Right atrium auricular region (tissue), 2 donors: ENCODE measurements at regions not wholly inside any gene's neighbourhood (a gene's known extent, or its start where the extent isn't known, plus 50 kb on each side); places are given as distances from the start of the nearest gene placed in this dataset.
A peak's percentile ranks its signal among the peaks of the same experiment; 100 is the strongest.
"Not testable (repeated sequence)": the region's sequence is repeated elsewhere in the genome, so short reads cannot be mapped to it uniquely, and the experiment has no call there.

ENCODE experiments used
- DNase-seq: peaks from one replicate; pipeline ENCODE4 v3.0.0-alpha.2; 2019; ENCODE audit warnings: low spot score
- H3K27ac ChIP-seq, 2 donors: fragments of 200-600 bp; sonication (generic); 1 replicate in 1 of 2; 2 replicates in 1 of 2; pipeline ENCODE4 v1.5.1; 2016 to 2019
- H3K27me3 ChIP-seq, 2 donors: fragments of 200-600 bp; sonication (generic); one replicate each; pipeline versions ENCODE4 v1.5.1 to v1.6.0; 2017 to 2019
- H3K36me3 ChIP-seq: fragments of 200-600 bp; sonication (generic); one replicate; pipeline ENCODE4 v1.5.1; 2016
- H3K4me1 ChIP-seq, 2 donors: fragments of 200-600 bp; sonication (generic); one replicate each; pipeline versions ENCODE4 v1.5.1 to v1.6.0; 2017 to 2019
- H3K4me3 ChIP-seq, 2 donors: fragments of 200-600 bp; sonication (generic); 1 replicate in 1 of 2; 2 replicates in 1 of 2; pipeline ENCODE4 v1.5.1; 2017 to 2019; ENCODE audit warnings: mild to moderate bottlenecking in 1 of 2, moderate library complexity in 1 of 2
- H3K9me3 ChIP-seq, 2 donors: fragments of 200-600 bp; sonication (generic); one replicate each; pipeline ENCODE4 v1.5.1; 2019
- TF ChIP-seq, protein P1 (sequence below), 2 donors: fragments of 200-600 bp; sonication (generic); IDR thresholded peaks; one replicate each; pipeline ENCODE4 v1.5.1; 2019; ENCODE audit warnings: antibody characterized with exemption in 2 of 2

DNA sequence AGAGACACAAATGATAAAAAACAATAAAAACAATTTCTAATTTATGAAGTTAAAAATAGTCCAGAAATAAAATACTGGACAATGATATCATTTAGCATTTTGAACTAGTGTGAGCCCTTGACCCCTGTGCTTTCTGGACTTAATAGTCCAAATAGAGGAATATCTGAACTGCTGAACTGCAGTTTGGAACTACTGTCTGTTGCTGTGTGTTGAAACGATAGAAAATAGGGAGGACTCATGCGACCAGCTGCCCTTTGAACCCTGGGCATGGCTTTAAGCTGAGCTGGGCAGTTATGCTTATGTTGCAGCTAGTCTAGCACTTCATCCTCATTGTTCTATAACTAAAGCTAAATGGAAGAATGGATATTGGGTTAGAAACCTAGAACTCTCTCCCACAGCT lies 99.5 kb downstream of the FMR1NB start:
- no peaks in the 10 kb centered on the region for H3K27me3 ChIP-seq
- TF ChIP-seq, protein P1, sequence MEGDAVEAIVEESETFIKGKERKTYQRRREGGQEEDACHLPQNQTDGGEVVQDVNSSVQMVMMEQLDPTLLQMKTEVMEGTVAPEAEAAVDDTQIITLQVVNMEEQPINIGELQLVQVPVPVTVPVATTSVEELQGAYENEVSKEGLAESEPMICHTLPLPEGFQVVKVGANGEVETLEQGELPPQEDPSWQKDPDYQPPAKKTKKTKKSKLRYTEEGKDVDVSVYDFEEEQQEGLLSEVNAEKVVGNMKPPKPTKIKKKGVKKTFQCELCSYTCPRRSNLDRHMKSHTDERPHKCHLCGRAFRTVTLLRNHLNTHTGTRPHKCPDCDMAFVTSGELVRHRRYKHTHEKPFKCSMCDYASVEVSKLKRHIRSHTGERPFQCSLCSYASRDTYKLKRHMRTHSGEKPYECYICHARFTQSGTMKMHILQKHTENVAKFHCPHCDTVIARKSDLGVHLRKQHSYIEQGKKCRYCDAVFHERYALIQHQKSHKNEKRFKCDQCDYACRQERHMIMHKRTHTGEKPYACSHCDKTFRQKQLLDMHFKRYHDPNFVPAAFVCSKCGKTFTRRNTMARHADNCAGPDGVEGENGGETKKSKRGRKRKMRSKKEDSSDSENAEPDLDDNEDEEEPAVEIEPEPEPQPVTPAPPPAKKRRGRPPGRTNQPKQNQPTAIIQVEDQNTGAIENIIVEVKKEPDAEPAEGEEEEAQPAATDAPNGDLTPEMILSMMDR (IDR thresholded peaks at IDR 0.05), result no peak
- DNase-seq, result no peak

DNA sequence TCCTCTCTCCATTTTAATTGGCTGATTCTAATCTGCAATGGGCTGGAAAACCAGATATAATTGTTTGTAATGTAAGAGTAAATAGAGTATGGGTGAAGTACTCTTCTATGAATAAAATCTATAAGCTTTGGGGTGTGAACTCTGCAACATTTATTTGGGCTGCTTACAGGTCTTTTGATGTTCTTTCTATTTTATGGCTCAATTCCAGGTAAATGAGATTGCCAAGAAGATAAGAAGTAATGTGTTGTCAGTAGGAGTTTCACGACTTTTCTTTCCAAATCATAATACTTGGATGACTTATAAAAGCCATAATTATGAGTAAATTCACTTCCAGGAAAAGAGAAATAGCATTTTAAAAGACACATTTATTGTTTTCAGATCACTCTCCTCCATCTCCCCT lies 103.5 kb downstream of the FMR1NB start:
- Histone ChIP-seq H3K9me3 (no peaks in the 10 kb centered on the region), H3K36me3 (no peaks in the 10 kb centered on the region), H3K27ac (no peak overlapping the region), H3K4me1 (no peaks in the 10 kb centered on the region), H3K4me3 (no peak overlapping the region), H3K27me3 (no peaks in the 10 kb centered on the region)
- TF ChIP-seq, protein P1 (IDR thresholded peaks at IDR 0.05), result no peak
- DNase-seq, result no peak

More for the DNA sequence above, 99.5 kb downstream of the FMR1NB start:
- H3K4me1 ChIP-seq, result no peaks in the 10 kb centered on the region
- H3K27ac ChIP-seq, result no peak overlapping the region
- no peaks in the 10 kb centered on the region for H3K9me3 ChIP-seq
- H3K4me3 ChIP-seq, result no peak overlapping the region
- H3K36me3 ChIP-seq, result no peaks in the 10 kb centered on the region

- H3K9me3 ChIP-seq, result no peaks in the 10 kb centered on the region
- H3K4me1 ChIP-seq, result no peaks in the 10 kb centered on the region
- no peak overlapping the region for H3K4me3 ChIP-seq
- no peak overlapping the region for H3K27ac ChIP-seq
- no peaks in the 10 kb centered on the region for H3K27me3 ChIP-seq
- DNase-seq, result no peak
- H3K36me3 ChIP-seq, result no peaks in the 10 kb centered on the region
- TF ChIP-seq, protein P1 (IDR thresholded peaks at IDR 0.05), result no peak
Observed at GRCh38 chrX:148120151-148120550, 139.0 kb downstream of the FMR1NB start.

GRCh38 chrX:148120999-148121623 lies 140.0 kb downstream of the FMR1NB start:
- Histone ChIP-seq H3K4me1 (no peaks in the 10 kb centered on the region), H3K27me3 (no peaks in the 10 kb centered on the region), H3K36me3 (no peaks in the 10 kb centered on the region), H3K4me3 (no peak overlapping the region), H3K9me3 (no peaks in the 10 kb centered on the region), H3K27ac (no peak overlapping the region)
- TF ChIP-seq, protein P1 (IDR thresholded peaks at IDR 0.05), result no peak
- DNase-seq, result no peak

DNA sequence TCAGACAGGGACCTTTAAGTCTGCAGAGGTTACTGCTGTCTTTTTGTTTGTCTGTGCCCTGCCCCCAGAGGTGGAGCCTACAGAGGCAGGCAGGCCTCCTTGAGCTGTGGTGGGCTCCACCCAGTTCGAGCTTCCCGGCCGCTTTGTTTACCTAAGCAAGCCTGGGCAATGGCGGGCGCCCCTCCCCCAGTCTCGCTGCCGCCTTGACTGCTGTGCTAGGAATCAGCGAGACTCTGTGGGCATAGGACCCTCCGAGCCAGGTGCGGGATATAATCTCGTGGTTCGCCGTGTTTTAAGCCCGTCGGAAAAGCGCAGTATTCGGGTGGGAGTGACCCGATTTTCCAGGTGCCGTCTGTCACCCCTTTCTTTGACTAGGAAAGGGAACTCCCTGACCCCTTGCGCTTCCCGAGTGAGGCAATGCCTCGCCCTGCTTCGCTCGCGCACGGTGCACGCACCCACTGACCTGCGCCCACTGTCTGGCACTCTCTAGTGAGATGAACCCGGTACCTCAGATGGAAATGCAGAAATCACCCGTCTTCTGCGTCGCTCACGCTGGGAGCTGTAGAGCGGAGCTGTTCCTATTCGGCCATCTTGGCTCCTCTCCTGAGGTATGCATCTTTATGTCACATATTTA lies 147.9 kb downstream of the FMR1NB start:
- not testable (repeated sequence) for DNase-seq, H3K36me3 ChIP-seq, H3K9me3 ChIP-seq, H3K4me1 ChIP-seq, H3K4me3 ChIP-seq, H3K27me3 ChIP-seq, H3K27ac ChIP-seq

GRCh38 chrX:148133105-148133725 lies 152.1 kb downstream of the FMR1NB start:
- no peaks in the 10 kb centered on the region for H3K36me3 ChIP-seq
- DNase-seq, result no peak
- H3K27me3 ChIP-seq, result no peaks in the 10 kb centered on the region
- no peaks in the 10 kb centered on the region for H3K4me1 ChIP-seq
- TF ChIP-seq, protein P1 (IDR thresholded peaks at IDR 0.05), result peak in 1 of 2 donors; percentile 31
- no peaks in the 10 kb centered on the region for H3K9me3 ChIP-seq
- H3K27ac ChIP-seq, result no peak overlapping the region
- H3K4me3 ChIP-seq, result no peak overlapping the region
